ENCODE measurements at regions not wholly inside any gene's neighbourhood (a gene's known extent, or its start where the extent isn't known, plus 50 kb on each side); places are given as distances from the start of the nearest gene placed in this dataset.

DNA sequence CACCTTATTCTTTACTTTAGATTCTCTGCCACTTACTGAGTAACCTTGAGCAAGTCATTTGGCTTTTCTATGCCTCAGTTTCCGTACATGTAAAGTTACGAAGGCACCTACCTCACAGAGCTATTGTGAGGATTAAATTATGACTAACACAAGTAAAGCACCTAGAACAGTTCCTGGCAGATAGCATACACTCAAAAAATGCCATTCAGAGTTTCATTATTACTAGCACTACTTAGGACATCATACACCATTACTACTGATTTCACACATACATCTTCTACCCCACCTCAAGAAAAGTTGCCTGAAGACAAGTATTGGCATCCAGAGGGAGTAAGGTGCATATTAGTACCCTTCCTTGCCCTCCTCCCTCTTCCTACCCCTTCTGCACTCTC lies 107.8 kb downstream of the OGFRL1 start:
- TF ChIP-seq POLR2AphosphoS5 (IDR thresholded peaks at IDR 0.05; ENCODE audit: low read depth, low read length): no peak
- no peak for TF ChIP-seq POLR2A (IDR thresholded peaks at IDR 0.05; ENCODE audit: low read depth, low read length)
- no peak for TF ChIP-seq TAF1 (IDR thresholded peaks at IDR 0.05; ENCODE audit: low read depth, low read length)
- no peak for TF ChIP-seq SPI1 (IDR thresholded peaks at IDR 0.05; ENCODE audit: low read depth, low read length)
